DMS53 treated with DMSO at 0.1 percent for 48 hours (cell line): ENCODE measurements at regions not wholly inside any gene's neighbourhood (a gene's known extent, or its start where the extent isn't known, plus 50 kb on each side); places are given as distances from the start of the nearest gene placed in this dataset.

ENCODE experiments used
- DNase-seq: peaks from one replicate; lab custom pipeline; 2025; ENCODE audit not compliant: unreplicated experiment; lab: John Stamatoyannopoulos, UW

DNA sequence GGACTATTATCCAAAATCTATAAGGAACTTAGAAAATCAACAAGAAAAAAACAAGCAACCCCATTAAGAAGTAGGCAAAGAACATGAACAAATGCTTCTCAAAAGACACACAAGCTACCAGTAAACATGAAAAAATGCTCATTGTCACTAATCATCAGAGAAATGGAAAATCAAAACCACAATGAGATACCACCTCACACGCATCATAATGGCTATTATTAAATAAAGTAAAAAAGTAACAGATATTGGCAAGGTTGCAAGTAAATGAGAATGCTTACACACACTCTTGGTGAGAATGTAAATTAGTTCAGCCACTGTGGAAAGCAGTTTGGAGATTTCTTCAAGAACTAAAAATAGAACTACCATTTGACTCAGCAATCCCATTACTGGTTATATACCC, 167.0 kb upstream of the DMRTA1 start:
- DNase-seq, result no peak

GRCh38 chr9:22285066-22285465, 161.6 kb upstream of the DMRTA1 start:
- no peak for DNase-seq

GRCh38 chr9:22286661-22287060, 160.0 kb upstream of the DMRTA1 start:
- DNase-seq, result no peak

GRCh38 chr9:22288661-22289060, 158.0 kb upstream of the DMRTA1 start:
- DNase-seq, result no peak

DNA sequence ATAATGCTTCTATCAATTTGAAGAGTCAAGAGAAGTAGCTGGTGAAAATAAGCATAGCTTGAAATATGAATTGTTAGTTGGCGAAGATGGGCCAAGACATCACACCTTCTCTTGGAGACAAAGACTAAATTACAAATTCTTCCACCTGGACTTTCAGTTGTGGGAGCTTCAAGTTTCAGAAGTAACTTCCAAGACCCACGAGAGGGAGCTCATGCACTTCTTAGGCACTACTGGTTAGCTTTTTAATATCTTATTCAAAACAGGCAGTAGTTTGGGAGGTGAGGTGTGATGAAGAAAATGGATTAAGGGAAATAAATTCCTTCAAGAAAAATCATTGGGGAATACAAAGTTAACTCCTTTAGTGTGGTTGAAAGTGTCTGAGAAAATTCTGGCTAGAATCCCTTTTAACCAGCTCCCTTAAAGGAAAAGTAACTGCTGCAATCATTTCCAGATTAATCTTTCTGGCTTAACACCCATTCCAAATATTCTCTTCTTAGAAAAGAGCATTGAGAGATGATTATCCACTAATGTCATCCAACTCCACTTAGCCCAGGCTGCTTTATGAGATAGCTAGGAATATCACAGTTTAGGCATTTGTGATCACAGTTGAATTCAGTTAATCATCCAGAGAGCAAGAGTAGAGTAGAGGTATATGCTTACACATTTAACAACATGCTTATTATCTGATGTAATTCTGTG, 139.5 kb upstream of the DMRTA1 start:
- peak; percentile 28 for DNase-seq

- no peak for DNase-seq
These were observed 138.4 kb upstream of the DMRTA1 start for GRCh38 chr9:22308177-22308576.

DNA sequence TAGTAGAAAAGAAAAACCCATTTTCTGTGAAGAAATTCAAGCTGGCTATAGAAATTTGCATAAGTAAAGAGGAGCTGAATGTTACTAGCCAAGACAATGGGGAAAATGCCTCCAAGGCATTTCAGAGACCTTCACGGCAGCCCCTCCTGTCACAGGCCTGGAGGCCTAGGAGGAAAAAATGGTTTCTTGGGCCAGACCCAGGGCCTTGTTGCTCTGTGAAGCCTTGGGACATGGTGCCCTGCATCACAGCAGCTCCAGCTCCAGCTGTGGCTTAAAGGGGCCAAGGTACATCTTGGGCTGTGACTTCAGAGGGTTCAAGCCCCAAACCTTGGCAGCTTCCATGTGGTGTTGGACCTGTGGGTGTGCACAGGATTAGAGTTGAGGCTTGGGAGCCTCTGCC, 130.0 kb upstream of the DMRTA1 start:
- no peak for DNase-seq

GRCh38 chr9:22331533-22331932, 115.1 kb upstream of the DMRTA1 start:
- DNase-seq, result no peak

DNA sequence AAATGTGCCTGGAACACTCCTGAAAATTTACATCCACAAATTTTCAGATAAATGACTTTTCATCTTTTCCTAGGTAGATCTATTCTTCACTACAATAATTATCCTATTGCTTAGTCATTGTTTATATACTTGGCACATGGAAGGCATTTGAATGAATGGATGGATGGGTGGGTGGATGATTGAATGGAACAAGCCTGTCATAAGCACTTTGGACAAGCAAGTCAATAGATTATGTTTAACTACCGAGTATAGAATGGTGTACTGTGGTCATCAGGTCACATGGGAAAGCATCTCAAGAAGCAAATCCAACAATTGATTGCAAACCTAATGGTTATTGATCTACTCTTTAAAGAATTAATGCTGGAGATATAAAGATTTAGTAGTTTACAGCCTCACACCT, 114.4 kb upstream of the DMRTA1 start:
- no peak for DNase-seq

GRCh38 chr9:22337261-22337660, 109.4 kb upstream of the DMRTA1 start:
- DNase-seq, result no peak

DNA sequence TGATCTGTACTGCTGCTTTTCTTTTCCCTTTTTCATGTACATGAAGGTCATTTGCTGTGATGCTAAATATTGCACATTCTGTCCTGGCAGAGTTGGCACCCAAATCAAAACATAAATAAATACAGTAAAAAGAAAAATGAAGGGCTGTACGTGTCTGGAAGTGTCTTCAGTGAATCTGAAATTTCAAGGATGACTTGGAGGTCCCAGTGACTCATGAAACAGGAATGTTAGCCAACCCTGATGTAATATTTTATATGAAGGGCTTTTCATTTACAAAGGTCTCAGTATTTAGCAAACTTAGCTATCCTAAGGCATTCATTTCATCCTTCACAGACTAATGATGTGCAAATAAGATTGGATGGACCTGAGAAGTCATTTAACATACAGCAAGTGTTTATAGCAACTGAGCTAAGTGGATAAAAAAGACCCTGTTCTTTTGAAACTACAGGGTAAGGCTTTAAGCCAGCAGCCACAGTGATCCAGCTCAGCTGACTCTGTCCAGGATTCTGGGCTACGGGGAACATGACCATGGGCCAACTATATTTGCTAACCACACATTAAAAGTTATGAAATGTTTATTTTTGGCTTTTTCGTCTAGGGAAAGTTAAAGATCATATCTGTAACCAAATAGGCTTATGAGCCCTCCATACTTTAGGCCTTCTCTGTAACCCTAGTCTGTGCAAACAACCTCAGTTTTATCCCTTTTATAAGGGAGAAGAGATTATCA, 104.0 kb upstream of the DMRTA1 start:
- DNase-seq, result no peak

GRCh38 chr9:22343218-22343611, 103.4 kb upstream of the DMRTA1 start:
- no peak for DNase-seq

DNA sequence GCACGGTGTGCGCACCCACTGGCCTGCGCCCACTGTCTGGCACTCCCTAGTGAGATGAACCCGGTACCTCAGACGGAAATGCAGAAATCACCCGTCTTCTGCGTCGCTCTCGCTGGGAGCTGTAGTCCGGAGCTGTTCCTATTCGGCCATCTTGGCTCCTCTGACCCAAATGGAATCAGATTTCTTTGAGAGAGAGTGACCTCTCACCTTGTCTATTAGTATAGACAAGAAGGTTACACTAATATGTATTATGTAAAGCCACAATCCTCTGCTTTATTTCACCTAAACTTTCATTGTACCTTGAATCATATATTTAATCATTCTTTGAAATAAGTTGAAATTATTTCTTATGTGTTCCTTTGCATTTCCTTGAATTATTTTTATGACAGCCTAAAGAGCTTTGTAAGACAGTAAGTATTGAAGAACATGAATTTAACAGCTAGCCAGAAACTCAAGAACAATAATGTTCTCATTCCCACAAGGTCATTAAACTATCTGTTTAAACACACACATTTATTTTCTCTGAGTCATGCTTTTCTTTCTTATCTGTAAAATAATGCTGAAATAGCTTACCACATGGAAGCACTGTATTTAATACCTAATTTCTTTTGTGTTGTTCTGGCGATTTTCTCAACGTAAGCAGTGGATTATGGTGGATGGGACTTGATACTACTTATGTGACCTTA, 91.8 kb upstream of the DMRTA1 start:
- DNase-seq, result no peak

DNA sequence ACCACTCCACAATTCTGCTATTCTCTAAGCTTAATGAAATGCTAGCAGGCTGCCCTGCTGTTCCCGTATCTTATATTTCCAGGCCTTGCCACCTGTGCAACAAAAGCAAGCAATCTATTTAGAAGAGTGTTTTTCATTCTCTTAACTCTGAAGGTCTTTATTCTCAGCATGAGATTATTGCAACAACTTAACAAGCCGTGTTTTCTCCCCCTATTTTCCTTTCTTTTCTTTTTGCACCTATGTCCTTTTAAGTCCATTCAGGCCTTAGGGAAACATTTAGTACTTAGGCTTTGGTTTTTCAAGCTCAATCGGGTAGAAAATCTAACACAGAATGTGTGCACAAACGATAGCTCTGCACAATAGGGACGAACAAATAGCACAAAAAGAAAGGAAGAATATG, 89.6 kb upstream of the DMRTA1 start:
- DNase-seq, result no peak

GRCh38 chr9:22363421-22363887, 83.2 kb upstream of the DMRTA1 start:
- no peak for DNase-seq

DNA sequence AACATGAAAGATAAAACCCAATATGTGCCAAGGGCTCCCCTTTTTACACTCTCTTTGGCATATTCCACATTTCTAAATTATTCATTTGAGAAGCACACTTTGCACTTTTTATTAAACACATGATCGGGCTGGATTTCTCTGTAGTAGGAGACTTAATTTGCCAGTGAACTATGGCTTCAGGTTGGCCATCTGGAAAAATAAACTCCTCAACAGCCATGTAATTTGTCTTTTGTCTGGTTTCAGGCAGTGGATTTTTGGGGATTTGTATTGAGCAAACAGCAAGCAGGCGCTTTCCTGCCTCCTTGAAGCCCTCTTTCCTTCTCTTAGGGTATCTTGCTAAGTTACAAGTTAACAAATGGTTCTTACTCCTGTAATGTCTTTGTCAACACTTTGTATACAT, 73.0 kb upstream of the DMRTA1 start:
- DNase-seq, result no peak

DNA sequence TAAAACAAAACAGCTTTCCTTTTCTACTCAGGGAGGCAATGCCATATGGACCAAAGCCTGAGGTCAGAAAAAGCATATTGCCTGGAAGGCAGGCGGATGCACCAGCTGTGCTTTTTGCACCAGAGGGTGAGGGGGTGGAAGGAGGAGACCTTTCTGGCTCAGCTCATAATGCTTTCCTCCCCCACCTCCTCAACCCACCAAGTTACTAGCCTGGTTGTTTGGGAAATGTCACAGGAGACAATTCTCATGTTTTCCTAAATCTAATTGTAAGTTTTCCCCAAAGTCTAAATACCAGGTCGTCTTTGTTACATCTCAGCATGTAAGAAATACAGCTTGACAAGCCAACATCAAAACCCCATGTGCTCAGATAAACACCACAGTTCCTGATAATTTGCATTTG, 72.6 kb upstream of the DMRTA1 start:
- DNase-seq, result no peak

GRCh38 chr9:22379272-22379671, 67.4 kb upstream of the DMRTA1 start:
- DNase-seq, result no peak

- no peak for DNase-seq
These were observed 65.5 kb upstream of the DMRTA1 start for GRCh38 chr9:22381170-22381569.

DNA sequence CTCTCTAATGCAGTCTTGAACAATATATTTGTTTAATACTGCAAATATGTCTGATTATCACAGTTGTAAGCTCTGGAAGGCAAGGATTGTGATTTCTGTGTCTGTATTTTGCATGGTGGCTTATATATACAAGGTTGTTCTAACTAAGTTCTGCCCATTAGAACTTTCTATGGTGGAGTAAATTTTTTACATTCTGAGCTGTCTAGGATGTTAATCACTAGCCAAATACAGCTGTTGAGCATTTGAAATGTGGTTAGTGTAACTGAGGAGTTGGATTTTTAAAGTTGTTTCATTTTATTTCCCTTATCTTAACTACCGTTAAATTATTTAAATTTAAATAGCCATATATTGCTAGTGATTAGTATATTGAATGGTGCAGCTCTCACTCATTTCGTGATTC, 64.3 kb upstream of the DMRTA1 start:
- DNase-seq, result no peak

GRCh38 chr9:22383718-22384117, 62.9 kb upstream of the DMRTA1 start:
- DNase-seq, result no peak

DNA sequence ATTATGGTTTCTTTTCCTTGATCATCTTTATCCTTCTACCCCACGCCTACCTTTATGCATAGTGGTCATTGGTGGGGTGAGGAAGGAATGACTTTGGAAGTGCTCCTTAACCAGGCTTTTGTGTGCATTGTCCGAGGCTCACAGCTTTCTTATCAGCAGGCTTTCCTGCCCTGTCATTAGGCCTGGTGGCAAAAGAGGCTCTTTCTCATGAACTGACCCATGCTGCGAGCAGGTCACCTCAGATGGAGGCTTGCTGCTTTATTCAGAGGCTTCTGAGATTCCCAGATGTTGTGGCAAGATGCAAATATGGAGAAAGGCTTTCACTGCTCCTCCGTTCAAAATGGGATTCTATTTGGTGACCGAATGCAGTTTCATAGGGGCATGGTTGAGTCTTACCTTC, 57.4 kb upstream of the DMRTA1 start:
- DNase-seq, result no peak
